Panc1 (cell line): ENCODE measurements at regions not wholly inside any gene's neighbourhood (a gene's known extent, or its start where the extent isn't known, plus 50 kb on each side); places are given as distances from the start of the nearest gene placed in this dataset.

Experiments
- ATAC-seq: fragments of 200-7000 bp; cut with Tn5 transposase; 2 replicates; pipeline ENCODE4 v1.9.1; 2020; ENCODE audit warnings: mild to moderate bottlenecking, moderate library complexity
- BruUV-seq: library from RNA; stranded (reverse); fragments of 400-500 nt; replicated peaks from 2 replicates; lab custom pipeline; 2021; lab: Mats Ljungman, UMichigan
- CTCF ChIA-PET: fragments of 300-600 bp; sonication (Branson Sonifier 250); formaldehyde crosslinking; loops from one replicate; lab custom pipeline; 2022; ENCODE audit warnings: antibody characterized with exemption; lab: Charles Lee
- POLR2A ChIA-PET: fragments of 300-600 bp; sonication (Branson Sonifier 250); formaldehyde crosslinking; loops from one replicate; lab custom pipeline; 2022; ENCODE audit warnings: antibody characterized with exemption; lab: Charles Lee
- DNase-seq: peaks from one replicate; pipeline ENCODE4 v3.0.0-alpha.2; 2010; ENCODE audit warnings: low read depth, low spot score
- H3K27ac ChIP-seq: 2 replicates; pipeline ENCODE4 v1.5.1; 2011; ENCODE audit warnings: mild to moderate bottlenecking, low read length, inconsistent platforms
- H3K27me3 ChIP-seq: fragments of 200-500 bp; sonication (Bioruptor generic); 2 replicates; pipeline ENCODE4 v1.6.0; 2014; ENCODE audit warnings: low read length, inconsistent platforms; ENCODE audit not compliant: control insufficient read depth, insufficient read depth
- H3K36me3 ChIP-seq: fragments of 200-500 bp; sonication (Bioruptor generic); 2 replicates; pipeline ENCODE4 v1.5.1; 2014; ENCODE audit warnings: inconsistent platforms, mild to moderate bottlenecking, low read length, moderate library complexity; ENCODE audit not compliant: control insufficient read depth, insufficient read depth
- H3K4me1 ChIP-seq: 2 replicates; pipeline ENCODE4 v1.5.1; 2011; ENCODE audit warnings: inconsistent platforms, mild to moderate bottlenecking, low read length, moderate library complexity; ENCODE audit not compliant: control insufficient read depth, insufficient read depth
- H3K4me3 ChIP-seq, 2 experiments: 2 replicates each; pipeline ENCODE4 v1.5.1; 2011 to 2012; ENCODE audit warnings: low read depth in 2 of 2, low read length in 2 of 2, mild to moderate bottlenecking in 2 of 2, inconsistent platforms in 1 of 2, moderate library complexity in 1 of 2
- H3K9me3 ChIP-seq: fragments of 200-500 bp; sonication (Bioruptor generic); 2 replicates; pipeline ENCODE4 v1.5.1; 2014; ENCODE audit warnings: low read depth, mild to moderate bottlenecking, inconsistent platforms, low read length, moderate library complexity; ENCODE audit not compliant: control insufficient read depth, insufficient read depth
- POLR2AphosphoS5 ChIP-seq: IDR thresholded peaks from 2 replicates; pipeline ENCODE4 v1.6.1; 2012; ENCODE audit warnings: mild to moderate bottlenecking, low read depth, low read length, moderate library complexity
- SIN3A ChIP-seq: IDR thresholded peaks from 2 replicates; pipeline ENCODE4 v1.6.1; 2012; ENCODE audit warnings: low read depth, mild to moderate bottlenecking, low read length, moderate library complexity, borderline replicate concordance; ENCODE audit not compliant: insufficient read depth
- TCF7L2 ChIP-seq: IDR thresholded peaks from 2 replicates; pipeline ENCODE4 v1.6.1; 2011; ENCODE audit warnings: mild to moderate bottlenecking, low read depth, low read length, inconsistent platforms
- in situ Hi-C: cut with HindIII; loops from 2 replicates; pipeline ENCODE4 v1.10.0; 2016; ENCODE audit warnings: low sequenced_read_pairs, low pct_unique_long_range_greater_than_20kb
- intact Hi-C: fragments of 100-400 bp; cut with micrococcal nuclease; formaldehyde crosslinking; loops from one replicate; pipeline ENCODE4 v1.10.0; 2022; ENCODE audit not compliant: unreplicated experiment
- TF ChIP-seq, protein P1 (sequence below), 2 experiments: IDR thresholded peaks; 2 replicates each; pipeline ENCODE4 v1.6.1; 2011 to 2012; ENCODE audit warnings: low read depth in 2 of 2, control low read depth in 1 of 2, low read length in 1 of 2, mild to moderate bottlenecking in 1 of 2, moderate library complexity in 1 of 2; ENCODE audit not compliant: insufficient read depth in 1 of 2
- TF ChIP-seq, protein P2 (sequence below): fragments of 450-650 bp; IDR thresholded peaks from 2 replicates; pipeline ENCODE4 v1.5.1; 2017; ENCODE audit warnings: mild to moderate bottlenecking

DNA sequence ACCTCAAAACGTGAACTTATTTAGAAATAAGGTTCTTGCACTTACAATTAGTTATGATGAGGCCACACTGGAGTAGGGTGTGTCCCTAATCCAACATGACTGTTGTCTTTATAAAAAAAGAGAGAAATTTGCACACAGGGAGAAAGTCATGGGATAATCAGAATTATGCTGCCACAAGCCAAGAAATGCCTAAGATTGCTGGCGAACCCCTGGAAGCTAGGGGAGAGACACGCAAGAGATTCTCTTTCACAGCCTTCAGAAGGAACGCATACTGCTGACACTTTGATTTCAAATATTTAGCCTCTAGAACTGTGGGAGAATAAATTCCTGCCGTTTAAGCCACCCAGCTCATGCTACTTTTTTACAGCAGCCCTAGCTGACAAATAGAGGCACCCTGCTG, 138.3 kb downstream of the CCDC71L start:
- intact Hi-C loops (no loop called here), in situ Hi-C loops (no loop called here)
- POLR2A ChIA-PET, result no interaction called here
- CTCF ChIA-PET, result no interaction called here
- Histone ChIP-seq H3K9me3 (no peaks in the 10 kb centered on the region), H3K36me3 (no peaks in the 10 kb centered on the region), H3K4me1 (no peaks in the 10 kb centered on the region), H3K27ac (no peak overlapping the region), H3K27me3 (peaks cover 2% of the 10 kb centered on the region; the same call in 1 of the 2 replicates), H3K4me3 (no peak overlapping the region)
- DNase-seq (no peak), ATAC-seq (no peak)
- TF ChIP-seq SIN3A (no peak), TCF7L2 (no peak), POLR2AphosphoS5 (no peak)
- TF ChIP-seq, protein P1, sequence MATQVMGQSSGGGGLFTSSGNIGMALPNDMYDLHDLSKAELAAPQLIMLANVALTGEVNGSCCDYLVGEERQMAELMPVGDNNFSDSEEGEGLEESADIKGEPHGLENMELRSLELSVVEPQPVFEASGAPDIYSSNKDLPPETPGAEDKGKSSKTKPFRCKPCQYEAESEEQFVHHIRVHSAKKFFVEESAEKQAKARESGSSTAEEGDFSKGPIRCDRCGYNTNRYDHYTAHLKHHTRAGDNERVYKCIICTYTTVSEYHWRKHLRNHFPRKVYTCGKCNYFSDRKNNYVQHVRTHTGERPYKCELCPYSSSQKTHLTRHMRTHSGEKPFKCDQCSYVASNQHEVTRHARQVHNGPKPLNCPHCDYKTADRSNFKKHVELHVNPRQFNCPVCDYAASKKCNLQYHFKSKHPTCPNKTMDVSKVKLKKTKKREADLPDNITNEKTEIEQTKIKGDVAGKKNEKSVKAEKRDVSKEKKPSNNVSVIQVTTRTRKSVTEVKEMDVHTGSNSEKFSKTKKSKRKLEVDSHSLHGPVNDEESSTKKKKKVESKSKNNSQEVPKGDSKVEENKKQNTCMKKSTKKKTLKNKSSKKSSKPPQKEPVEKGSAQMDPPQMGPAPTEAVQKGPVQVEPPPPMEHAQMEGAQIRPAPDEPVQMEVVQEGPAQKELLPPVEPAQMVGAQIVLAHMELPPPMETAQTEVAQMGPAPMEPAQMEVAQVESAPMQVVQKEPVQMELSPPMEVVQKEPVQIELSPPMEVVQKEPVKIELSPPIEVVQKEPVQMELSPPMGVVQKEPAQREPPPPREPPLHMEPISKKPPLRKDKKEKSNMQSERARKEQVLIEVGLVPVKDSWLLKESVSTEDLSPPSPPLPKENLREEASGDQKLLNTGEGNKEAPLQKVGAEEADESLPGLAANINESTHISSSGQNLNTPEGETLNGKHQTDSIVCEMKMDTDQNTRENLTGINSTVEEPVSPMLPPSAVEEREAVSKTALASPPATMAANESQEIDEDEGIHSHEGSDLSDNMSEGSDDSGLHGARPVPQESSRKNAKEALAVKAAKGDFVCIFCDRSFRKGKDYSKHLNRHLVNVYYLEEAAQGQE (IDR thresholded peaks at IDR 0.05; ENCODE audit: insufficient read depth in 1 of 2, low read depth in 2 of 2, low read length in 1 of 2), result no peak
- TF ChIP-seq, protein P2, sequence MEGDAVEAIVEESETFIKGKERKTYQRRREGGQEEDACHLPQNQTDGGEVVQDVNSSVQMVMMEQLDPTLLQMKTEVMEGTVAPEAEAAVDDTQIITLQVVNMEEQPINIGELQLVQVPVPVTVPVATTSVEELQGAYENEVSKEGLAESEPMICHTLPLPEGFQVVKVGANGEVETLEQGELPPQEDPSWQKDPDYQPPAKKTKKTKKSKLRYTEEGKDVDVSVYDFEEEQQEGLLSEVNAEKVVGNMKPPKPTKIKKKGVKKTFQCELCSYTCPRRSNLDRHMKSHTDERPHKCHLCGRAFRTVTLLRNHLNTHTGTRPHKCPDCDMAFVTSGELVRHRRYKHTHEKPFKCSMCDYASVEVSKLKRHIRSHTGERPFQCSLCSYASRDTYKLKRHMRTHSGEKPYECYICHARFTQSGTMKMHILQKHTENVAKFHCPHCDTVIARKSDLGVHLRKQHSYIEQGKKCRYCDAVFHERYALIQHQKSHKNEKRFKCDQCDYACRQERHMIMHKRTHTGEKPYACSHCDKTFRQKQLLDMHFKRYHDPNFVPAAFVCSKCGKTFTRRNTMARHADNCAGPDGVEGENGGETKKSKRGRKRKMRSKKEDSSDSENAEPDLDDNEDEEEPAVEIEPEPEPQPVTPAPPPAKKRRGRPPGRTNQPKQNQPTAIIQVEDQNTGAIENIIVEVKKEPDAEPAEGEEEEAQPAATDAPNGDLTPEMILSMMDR, result no peak
- no TSS peak for BruUV-seq

DNA sequence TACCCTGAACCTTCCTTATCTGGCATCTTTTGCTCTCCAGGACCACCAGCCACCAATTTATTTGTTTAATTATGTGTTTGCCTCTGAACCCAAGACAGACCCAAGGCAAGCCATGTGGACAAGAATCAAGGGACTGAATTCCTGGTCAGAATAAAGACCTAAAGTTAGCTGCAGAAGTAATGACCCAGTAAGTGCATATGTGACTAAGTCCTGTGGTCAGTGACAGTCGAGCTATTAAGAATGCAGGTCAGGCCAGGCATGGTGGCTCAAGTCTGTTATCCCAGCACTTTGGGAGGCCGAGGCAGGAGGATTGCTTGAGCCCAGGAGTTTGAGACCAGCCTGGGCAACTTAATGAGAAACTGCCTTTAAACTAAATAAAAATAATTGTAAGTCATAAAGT, 139.4 kb downstream of the CCDC71L start:
- in situ Hi-C loops, result no loop called here
- Histone ChIP-seq H3K27ac (no peak overlapping the region), H3K4me3 (no peak overlapping the region), H3K27me3 (peaks cover 2% of the 10 kb centered on the region; the same call in 1 of the 2 replicates), H3K4me1 (no peaks in the 10 kb centered on the region), H3K9me3 (no peaks in the 10 kb centered on the region), H3K36me3 (no peaks in the 10 kb centered on the region)
- no peak for TF ChIP-seq TCF7L2
- TF ChIP-seq, protein P1 (IDR thresholded peaks at IDR 0.05; ENCODE audit: insufficient read depth in 1 of 2, low read depth in 2 of 2, low read length in 1 of 2), result no peak
- TF ChIP-seq SIN3A, result no peak
- TF ChIP-seq POLR2AphosphoS5, result no peak
- TF ChIP-seq, protein P2, result no peak
- ATAC-seq (no peak), DNase-seq (no peak)
- no TSS peak for BruUV-seq
- intact Hi-C loops, result no loop called here
- POLR2A ChIA-PET, result no interaction called here
- CTCF ChIA-PET, result no interaction called here
